ENCODE measurements at regions not wholly inside any gene's neighbourhood (a gene's known extent, or its start where the extent isn't known, plus 50 kb on each side); places are given as distances from the start of the nearest gene placed in this dataset.

DNA sequence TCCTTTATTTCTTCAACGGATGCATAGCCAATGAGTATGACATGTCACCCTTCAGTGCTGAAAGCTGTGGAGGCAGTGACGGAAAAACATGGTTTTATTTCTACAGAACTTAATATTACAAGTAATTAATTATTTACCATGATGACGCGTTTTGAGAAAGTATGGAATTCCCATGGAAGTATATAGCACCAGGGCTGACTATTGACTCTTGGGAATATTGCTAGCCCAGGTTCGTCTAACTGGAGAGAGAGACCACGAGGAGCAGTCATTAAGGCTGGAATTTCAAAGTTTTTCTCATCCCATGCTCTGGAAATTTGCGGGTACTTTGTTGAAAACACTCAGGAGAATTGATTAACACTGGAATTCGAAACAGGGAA is 155.2 kb upstream of the PRSS16 start:
- Histone ChIP-seq H2BK5ac (ENCODE audit: insufficient read length, low read length) (no peak overlapping the region), H2AK5ac (ENCODE audit: insufficient read length, low read length) (no peak overlapping the region), H2BK15ac (ENCODE audit: low read depth, low read length) (no peak overlapping the region), H3K79me2 (ENCODE audit: insufficient read depth, low read length) (no peaks in the 10 kb centered on the region), H3K56ac (ENCODE audit: insufficient read length, low read depth, low read length) (no peak overlapping the region), H4K20me1 (ENCODE audit: control insufficient read depth, insufficient read depth, insufficient read length) (no peaks in the 10 kb centered on the region), H3T11ph (ENCODE audit: low read length) (no peak overlapping the region), H3K9me3 (ENCODE audit: control insufficient read depth, low read depth, low read length) (no peaks in the 10 kb centered on the region), H3K27me3 (ENCODE audit: insufficient read depth, low read length) (no peaks in the 10 kb centered on the region), H3K9ac (ENCODE audit: extremely low read depth, insufficient read length, low read length) (no peak overlapping the region), H3K23me2 (ENCODE audit: insufficient read length, low read depth, low read length, poor library complexity, severe bottlenecking) (peaks cover 8% of the 10 kb centered on the region), H2BK120ac (ENCODE audit: low read depth, low read length, poor library complexity, severe bottlenecking) (no peak overlapping the region), H3K4me2 (ENCODE audit: insufficient read depth, insufficient read length, low read length) (peak overlapping the region; percentile 88), H3K27ac (ENCODE audit: insufficient read length, low read depth, low read length) (no peak overlapping the region), H3K4ac (ENCODE audit: low read depth, low read length) (no peak overlapping the region), H4K8ac (replicated peaks; ENCODE audit: insufficient read length, low read depth, low read length) (no peak overlapping the region), H2AFZ (ENCODE audit: low read length) (no peak overlapping the region), H3K79me1 (ENCODE audit: insufficient read depth, low read depth, low read length, poor library complexity, severe bottlenecking) (no peaks in the 10 kb centered on the region), H4K91ac (ENCODE audit: insufficient read length, low read depth, low read length) (no peak overlapping the region), H2BK20ac (ENCODE audit: low read depth, low read length, poor library complexity, severe bottlenecking) (no peak overlapping the region), H2BK12ac (ENCODE audit: insufficient read length, low read depth, low read length) (no peak overlapping the region), H4K5ac (ENCODE audit: insufficient read length, low read depth, low read length) (no peak overlapping the region), H3K4me1 (ENCODE audit: insufficient read depth, low read length) (no peaks in the 10 kb centered on the region), H3K18ac (ENCODE audit: insufficient read length, low read depth, low read length) (no peak overlapping the region), H3K23ac (ENCODE audit: insufficient read length, low read depth, low read length) (no peak overlapping the region), H3K14ac (ENCODE audit: insufficient read depth, low read length) (no peak overlapping the region)
- TF ChIP-seq, protein P1, sequence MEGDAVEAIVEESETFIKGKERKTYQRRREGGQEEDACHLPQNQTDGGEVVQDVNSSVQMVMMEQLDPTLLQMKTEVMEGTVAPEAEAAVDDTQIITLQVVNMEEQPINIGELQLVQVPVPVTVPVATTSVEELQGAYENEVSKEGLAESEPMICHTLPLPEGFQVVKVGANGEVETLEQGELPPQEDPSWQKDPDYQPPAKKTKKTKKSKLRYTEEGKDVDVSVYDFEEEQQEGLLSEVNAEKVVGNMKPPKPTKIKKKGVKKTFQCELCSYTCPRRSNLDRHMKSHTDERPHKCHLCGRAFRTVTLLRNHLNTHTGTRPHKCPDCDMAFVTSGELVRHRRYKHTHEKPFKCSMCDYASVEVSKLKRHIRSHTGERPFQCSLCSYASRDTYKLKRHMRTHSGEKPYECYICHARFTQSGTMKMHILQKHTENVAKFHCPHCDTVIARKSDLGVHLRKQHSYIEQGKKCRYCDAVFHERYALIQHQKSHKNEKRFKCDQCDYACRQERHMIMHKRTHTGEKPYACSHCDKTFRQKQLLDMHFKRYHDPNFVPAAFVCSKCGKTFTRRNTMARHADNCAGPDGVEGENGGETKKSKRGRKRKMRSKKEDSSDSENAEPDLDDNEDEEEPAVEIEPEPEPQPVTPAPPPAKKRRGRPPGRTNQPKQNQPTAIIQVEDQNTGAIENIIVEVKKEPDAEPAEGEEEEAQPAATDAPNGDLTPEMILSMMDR (conservative IDR thresholded peaks at IDR 0.05), result no peak
- peaks cover 7 to 11% of the 10 kb centered on the region in 2 experiments for H3K4me1 Mint-ChIP-seq
- no CpG with 5 or more reads among the region's 8 CpGs for WGBS (ENCODE audit: extremely low coverage, insufficient read length, low lambda C conversion rate)
- H3K27ac Mint-ChIP-seq, result no peak overlapping the region
- H3K9me3 Mint-ChIP-seq, result no peaks in the 10 kb centered on the region; a peak in 1 of 5 replicates
- H3K27me3 Mint-ChIP-seq (ENCODE audit: low read depth), result peaks cover 32% of the 10 kb centered on the region
- H3K36me3 Mint-ChIP-seq (ENCODE audit: insufficient read depth in 1 of 3, low read depth in 3 of 3), result no peaks in the 10 kb centered on the region
- H3K4me3 Mint-ChIP-seq, result peak overlapping the region; percentile 90 to 98
- no peak for DNase-seq
